Kidney (tissue), 13 donors: ENCODE measurements at regions not wholly inside any gene's neighbourhood (a gene's known extent, or its start where the extent isn't known, plus 50 kb on each side); places are given as distances from the start of the nearest gene placed in this dataset.
"Not testable (repeated sequence)": the region's sequence is repeated elsewhere in the genome, so short reads cannot be mapped to it uniquely, and the experiment has no call there.

Experiments used
- DNase-seq, 5 donors: peaks; one replicate each; pipeline ENCODE4 v3.0.0-alpha.2; 2013 to 2020
- FAIRE-seq: peaks from 2 replicates; lab custom pipeline; 2012; peaks lifted over from hg19 to GRCh38; lab: Jason Lieb, UNC
- H3K27ac ChIP-seq, 2 donors: one replicate each; pipeline ENCODE4 v1.7.0; 2013; ENCODE audit warnings: low read depth in 2 of 2, low read length in 2 of 2, inconsistent platforms in 1 of 2
- H3K27me3 ChIP-seq: one replicate; pipeline ENCODE4 v1.7.1; 2013; ENCODE audit warnings: low read length, inconsistent platforms; ENCODE audit not compliant: control insufficient read depth, insufficient read depth
- H3K36me3 ChIP-seq, 3 donors: one replicate each; pipeline versions ENCODE4 v1.7.0 to v1.7.1; 2013; ENCODE audit warnings: low read length in 3 of 3, control low read depth in 1 of 3, inconsistent platforms in 1 of 3; ENCODE audit not compliant: insufficient read depth in 3 of 3, control insufficient read depth in 2 of 3
- H3K4me1 ChIP-seq, 3 donors: one replicate each; pipeline versions ENCODE4 v1.7.0 to v1.7.1; 2013; ENCODE audit warnings: low read length in 3 of 3, inconsistent platforms in 1 of 3, low read depth in 1 of 3; ENCODE audit not compliant: control insufficient read depth in 2 of 3, insufficient read depth in 2 of 3
- H3K4me3 ChIP-seq, 3 donors: one replicate each; pipeline versions ENCODE4 v1.7.0 to v1.8.1; 2013; ENCODE audit warnings: low read length in 3 of 3, control low read depth in 1 of 3, inconsistent platforms in 1 of 3
- H3K9ac ChIP-seq, 3 donors: one replicate each; pipeline versions ENCODE4 v1.7.0 to v1.7.1; 2013; ENCODE audit warnings: low read length in 3 of 3, control low read depth in 1 of 3, inconsistent platforms in 1 of 3
- H3K9me3 ChIP-seq, 3 donors: one replicate each; pipeline versions ENCODE4 v1.7.0 to v1.7.1; 2013; ENCODE audit warnings: low read length in 3 of 3, control low read depth in 1 of 3, inconsistent platforms in 1 of 3; ENCODE audit not compliant: control insufficient read depth in 2 of 3, insufficient read depth in 1 of 3
- intact Hi-C: fragments of 100-400 bp; cut with DNase I; formaldehyde crosslinking; loops from one replicate; pipeline ENCODE4 v1.11.1; 2022
- TF ChIP-seq, protein P1 (sequence below): IDR thresholded peaks from 3 replicates; pipeline ENCODE4 v1.5.1; 2012; ENCODE audit warnings: mild to moderate bottlenecking, moderate library complexity, borderline replicate concordance; ENCODE audit not compliant: insufficient read depth; ENCODE audit errors: extremely low read depth
- donor health status: control.
- donor health status: control.
- donor health status: control.
- donor health status: control.
- donor health status: control.
- donor health status: DM: yes; HTN: yes; CAD: no.
- donor health status: Normal renal cell carcinoma (clear cell type).

DNA sequence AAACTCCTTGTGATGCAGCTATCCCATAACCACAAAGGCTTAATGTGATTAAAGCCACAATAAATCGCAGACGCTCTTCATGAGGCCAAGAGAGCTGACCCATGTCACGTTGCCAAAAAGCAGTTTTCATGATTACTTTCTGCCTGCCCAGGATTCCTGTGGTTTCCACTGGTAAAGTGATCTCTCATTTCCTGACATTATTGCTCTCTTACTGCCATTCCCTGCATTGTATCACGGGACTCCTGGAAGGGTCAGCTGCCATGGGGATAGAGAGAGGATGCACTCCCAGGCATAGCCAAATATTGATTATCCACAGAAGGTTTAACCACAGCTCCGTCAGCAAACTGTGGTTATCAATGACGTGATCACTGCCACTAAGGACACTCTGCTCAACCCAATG, 103.8 kb upstream of the SLC1A3 start:
- intact Hi-C loops = no loop called here
- FAIRE-seq (no peak), DNase-seq (peak in 2 of 5 donors; percentile 26 to 33)

GRCh38 chr5:36505021-36505420, 101.4 kb upstream of the SLC1A3 start:
- no peak for DNase-seq
- no peaks in the 10 kb centered on the region for H3K9me3 ChIP-seq
- H3K27ac ChIP-seq = no peak overlapping the region
- H3K36me3 ChIP-seq = no peaks in the 10 kb centered on the region
- no peak overlapping the region for H3K9ac ChIP-seq
- intact Hi-C loops = loop anchor here (5.0 kb wide), 1 partner anchor 93 kb away; no protein-coding TSS in a partner anchor
- no peak for FAIRE-seq
- no peaks in the 10 kb centered on the region for H3K27me3 ChIP-seq
- H3K4me1 ChIP-seq = no peaks in the 10 kb centered on the region
- TF ChIP-seq, protein P1, sequence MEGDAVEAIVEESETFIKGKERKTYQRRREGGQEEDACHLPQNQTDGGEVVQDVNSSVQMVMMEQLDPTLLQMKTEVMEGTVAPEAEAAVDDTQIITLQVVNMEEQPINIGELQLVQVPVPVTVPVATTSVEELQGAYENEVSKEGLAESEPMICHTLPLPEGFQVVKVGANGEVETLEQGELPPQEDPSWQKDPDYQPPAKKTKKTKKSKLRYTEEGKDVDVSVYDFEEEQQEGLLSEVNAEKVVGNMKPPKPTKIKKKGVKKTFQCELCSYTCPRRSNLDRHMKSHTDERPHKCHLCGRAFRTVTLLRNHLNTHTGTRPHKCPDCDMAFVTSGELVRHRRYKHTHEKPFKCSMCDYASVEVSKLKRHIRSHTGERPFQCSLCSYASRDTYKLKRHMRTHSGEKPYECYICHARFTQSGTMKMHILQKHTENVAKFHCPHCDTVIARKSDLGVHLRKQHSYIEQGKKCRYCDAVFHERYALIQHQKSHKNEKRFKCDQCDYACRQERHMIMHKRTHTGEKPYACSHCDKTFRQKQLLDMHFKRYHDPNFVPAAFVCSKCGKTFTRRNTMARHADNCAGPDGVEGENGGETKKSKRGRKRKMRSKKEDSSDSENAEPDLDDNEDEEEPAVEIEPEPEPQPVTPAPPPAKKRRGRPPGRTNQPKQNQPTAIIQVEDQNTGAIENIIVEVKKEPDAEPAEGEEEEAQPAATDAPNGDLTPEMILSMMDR = no peak
- H3K4me3 ChIP-seq = no peak overlapping the region

More for the DNA sequence above, 103.8 kb upstream of the SLC1A3 start:
- Histone ChIP-seq H3K4me1 (no peaks in the 10 kb centered on the region), H3K36me3 (no peaks in the 10 kb centered on the region), H3K9ac (no peak overlapping the region), H3K4me3 (no peak overlapping the region), H3K27me3 (no peaks in the 10 kb centered on the region), H3K27ac (no peak overlapping the region), H3K9me3 (no peaks in the 10 kb centered on the region)
- TF ChIP-seq, protein P1 = no peak

- no peak overlapping the region for H3K9ac ChIP-seq
- TF ChIP-seq, protein P1 = peak; percentile 71
- DNase-seq (peak; percentile 65 to 82 (median 73)), FAIRE-seq (peak; percentile 73)
- no peak overlapping the region for H3K27ac ChIP-seq
- no peaks in the 10 kb centered on the region for H3K27me3 ChIP-seq
- no peaks in the 10 kb centered on the region for H3K36me3 ChIP-seq
- H3K4me3 ChIP-seq = no peak overlapping the region
- H3K4me1 ChIP-seq = no peaks in the 10 kb centered on the region
- intact Hi-C loops = loop anchor here (5.0 kb wide), 1 partner anchor 95 kb away; no protein-coding TSS in a partner anchor
- no peaks in the 10 kb centered on the region for H3K9me3 ChIP-seq
Observed at GRCh38 chr5:36507332-36507952, 99.0 kb upstream of the SLC1A3 start.

GRCh38 chr5:36508331-36508730, 98.1 kb upstream of the SLC1A3 start:
- H3K4me1 ChIP-seq, H3K9me3 ChIP-seq, H3K27ac ChIP-seq, FAIRE-seq, H3K27me3 ChIP-seq, H3K4me3 ChIP-seq, H3K9ac ChIP-seq, DNase-seq, H3K36me3 ChIP-seq: not testable (repeated sequence)
- intact Hi-C loops = loop anchor here (5.0 kb wide), 1 partner anchor 96 kb away; no protein-coding TSS in a partner anchor

- H3K27me3 ChIP-seq, FAIRE-seq: not testable (repeated sequence)
Observed at GRCh38 chr5:36513647-36514046, 92.8 kb upstream of the SLC1A3 start.

More at GRCh38 chr5:36513647-36514046, 92.8 kb upstream of the SLC1A3 start:
- H3K9me3 ChIP-seq, H3K4me3 ChIP-seq, DNase-seq, H3K4me1 ChIP-seq, intact Hi-C loops, H3K36me3 ChIP-seq, H3K9ac ChIP-seq, H3K27ac ChIP-seq: not testable (repeated sequence)
